Ovary (tissue), 3 donors: ENCODE measurements at regions not wholly inside any gene's neighbourhood (a gene's known extent, or its start where the extent isn't known, plus 50 kb on each side); places are given as distances from the start of the nearest gene placed in this dataset.

ENCODE experiments used
- CTCF ChIP-seq, 3 donors: fragments of 450-650 bp in 2 of 3; fragments of 200-600 bp in 1 of 3; IDR thresholded peaks; one replicate each; pipeline versions ENCODE4 v1.5.1 to v1.8.0; 2016 to 2022; ENCODE audit warnings: antibody characterized with exemption in 3 of 3, mild to moderate bottlenecking in 1 of 3
- POLR2A ChIP-seq: fragments of 450-650 bp; IDR thresholded peaks from one replicate; pipeline ENCODE4 v1.6.1; 2017; ENCODE audit warnings: antibody characterized with exemption, mild to moderate bottlenecking, moderate library complexity
- donor health status: DM: no; HTN: no; CAD: no.

- TF ChIP-seq CTCF (IDR thresholded peaks at IDR 0.05) = no peak
- no peak for TF ChIP-seq POLR2A
Observed at GRCh38 chr2:163207693-163208370, 369.3 kb upstream of the KCNH7 start.
